H1 (cell line): ENCODE measurements at regions not wholly inside any gene's neighbourhood (a gene's known extent, or its start where the extent isn't known, plus 50 kb on each side); places are given as distances from the start of the nearest gene placed in this dataset.
"Not testable (repeated sequence)": the region's sequence is repeated elsewhere in the genome, so short reads cannot be mapped to it uniquely, and the experiment has no call there.

Experiments
- CTCF ChIA-PET: fragments of 300-600 bp; sonication (Branson Sonifier 250); formaldehyde crosslinking; loops from one replicate; lab custom pipeline; 2021; ENCODE audit not compliant: partially characterized antibody; lab: Charles Lee
- POLR2A ChIA-PET: fragments of 300-600 bp; sonication (Branson Sonifier 250); formaldehyde crosslinking; loops from one replicate; lab custom pipeline; 2021; ENCODE audit warnings: inconsistent platforms; ENCODE audit not compliant: partially characterized antibody; lab: Charles Lee
- DNase-seq, 2 experiments: peaks; one replicate each; pipeline versions ENCODE4 v3.0.0 to v3.0.0-alpha.2; 2010 to 2022; ENCODE audit warnings: low spot score in 2 of 2, low read depth in 1 of 2, mixed read lengths in 1 of 2
- FAIRE-seq: peaks from 2 replicates; lab custom pipeline; 2011; peaks lifted over from hg19 to GRCh38; lab: Jason Lieb, UNC
- H2AFZ ChIP-seq: 2 replicates; pipeline ENCODE4 v1.8.1; 2012; ENCODE audit warnings: low read length, inconsistent platforms
- H2AK5ac ChIP-seq: 2 replicates; pipeline ENCODE4 v1.6.1; 2013; ENCODE audit warnings: low read depth, low read length
- H2BK120ac ChIP-seq: replicated peaks from 2 replicates; pipeline ENCODE3; 2013; ENCODE audit warnings: low read depth, low read length, inconsistent platforms
- H2BK12ac ChIP-seq: 2 replicates; pipeline ENCODE4 v1.6.1; 2013; ENCODE audit warnings: low read depth, low read length
- H2BK15ac ChIP-seq: 2 replicates; pipeline ENCODE4 v1.6.1; 2013; ENCODE audit warnings: low read length
- H2BK20ac ChIP-seq: 2 replicates; pipeline ENCODE4 v1.6.1; 2013; ENCODE audit warnings: low read length
- H2BK5ac ChIP-seq: 2 replicates; pipeline ENCODE4 v1.6.1; 2013; ENCODE audit warnings: low read depth, low read length
- H3K14ac ChIP-seq: 2 replicates; pipeline ENCODE4 v1.6.1; 2013; ENCODE audit warnings: inconsistent platforms; ENCODE audit not compliant: insufficient read length
- H3K18ac ChIP-seq: 2 replicates; pipeline ENCODE4 v1.6.1; 2013; ENCODE audit warnings: low read length; ENCODE audit errors: extremely low read depth
- H3K23ac ChIP-seq: 2 replicates; pipeline ENCODE4 v1.6.1; 2013; ENCODE audit warnings: inconsistent platforms; ENCODE audit not compliant: insufficient read length
- H3K23me2 ChIP-seq: 2 replicates; pipeline ENCODE4 v1.6.1; 2013; ENCODE audit warnings: low read depth, low read length
- H3K27ac ChIP-seq: 2 replicates; pipeline ENCODE4 v1.6.1; 2011; ENCODE audit warnings: low read depth, low read length, inconsistent platforms
- H3K27me3 ChIP-seq, 4 experiments: replicated peaks in 1 of 4; 1 replicate in 1 of 4; 2 replicates in 3 of 4; pipeline versions ENCODE4 v1.6.1 to v1.8.1; 2011 to 2013; ENCODE audit warnings: low read length in 3 of 4, mild to moderate bottlenecking in 3 of 4, inconsistent platforms in 2 of 4, mixed read lengths in 2 of 4, moderate library complexity in 1 of 4; ENCODE audit not compliant: control insufficient read depth in 3 of 4, insufficient read depth in 3 of 4; ENCODE audit errors: extremely low read depth in 1 of 4
- H3K36me3 ChIP-seq, 4 experiments: 2 replicates each; pipeline versions ENCODE4 v1.6.1 to v1.8.1; 2011 to 2013; ENCODE audit warnings: mild to moderate bottlenecking in 4 of 4, low read length in 3 of 4, moderate library complexity in 2 of 4, control low read depth in 1 of 4, inconsistent platforms in 1 of 4; ENCODE audit not compliant: insufficient read depth in 4 of 4, control insufficient read depth in 2 of 4
- H3K4ac ChIP-seq: replicated peaks from 2 replicates; pipeline ENCODE3; 2013; ENCODE audit warnings: low read length, low read depth, mixed read lengths, inconsistent platforms; ENCODE audit not compliant: insufficient read length
- H3K4me1 ChIP-seq, 4 experiments: replicated peaks in 1 of 4; 1 replicate in 1 of 4; 2 replicates in 3 of 4; pipeline versions ENCODE4 v1.6.1 to v1.8.1; 2011 to 2013; ENCODE audit warnings: low read length in 3 of 4, inconsistent platforms in 2 of 4, mixed read lengths in 1 of 4; ENCODE audit not compliant: insufficient read depth in 4 of 4, control insufficient read depth in 3 of 4
- H3K4me2 ChIP-seq, 2 experiments: 2 replicates each; pipeline versions ENCODE4 v1.6.1 to v1.8.1; 2011 to 2013; ENCODE audit warnings: low read depth in 2 of 2, low read length in 2 of 2, control low read depth in 1 of 2, inconsistent platforms in 1 of 2, mild to moderate bottlenecking in 1 of 2; ENCODE audit not compliant: insufficient read depth in 1 of 2
- H3K4me3 ChIP-seq, 4 experiments: fragments of 200-600, 300-600 bp in 1 of 4; sonication (generic), shearing (Covaris generic), sonication (Bioruptor Twin) in 1 of 4; 2 replicates each; pipeline versions ENCODE4 v1.5.1 to v1.8.1; 2011 to 2016; ENCODE audit warnings: low read length in 4 of 4, low read depth in 3 of 4, control low read depth in 2 of 4, inconsistent platforms in 2 of 4, mild to moderate bottlenecking in 2 of 4, mixed read lengths in 1 of 4, moderate library complexity in 1 of 4; ENCODE audit not compliant: insufficient read depth in 2 of 4; ENCODE audit errors: extremely low read depth in 1 of 4
- H3K56ac ChIP-seq: replicated peaks from 2 replicates; pipeline ENCODE3; 2013; ENCODE audit warnings: low read depth, mild to moderate bottlenecking, mixed read lengths, low read length, inconsistent platforms; ENCODE audit not compliant: insufficient read length
- H3K79me1 ChIP-seq: 2 replicates; pipeline ENCODE4 v1.6.1; 2013; ENCODE audit warnings: low read depth, low read length, control low read depth
- H3K79me2 ChIP-seq, 2 experiments: 2 replicates each; pipeline versions ENCODE4 v1.6.1 to v1.8.1; 2012 to 2013; ENCODE audit warnings: low read length in 2 of 2, mild to moderate bottlenecking in 2 of 2, inconsistent platforms in 1 of 2; ENCODE audit not compliant: insufficient read depth in 2 of 2, control insufficient read depth in 1 of 2
- H3K9ac ChIP-seq, 4 experiments: replicated peaks in 1 of 4; 1 replicate in 1 of 4; 2 replicates in 3 of 4; pipeline versions ENCODE4 v1.6.1 to v1.8.1; 2011 to 2013; ENCODE audit warnings: low read depth in 3 of 4, low read length in 3 of 4, control low read depth in 2 of 4, mild to moderate bottlenecking in 2 of 4, moderate library complexity in 2 of 4, inconsistent platforms in 1 of 4; ENCODE audit errors: extremely low read depth in 1 of 4
- H3K9me3 ChIP-seq, 2 experiments: 2 replicates each; pipeline versions ENCODE4 v1.6.1 to v1.8.1; 2012 to 2013; ENCODE audit warnings: mild to moderate bottlenecking in 2 of 2, moderate library complexity in 2 of 2, control low read depth in 1 of 2, inconsistent platforms in 1 of 2, low read depth in 1 of 2, low read length in 1 of 2, mixed read lengths in 1 of 2; ENCODE audit not compliant: insufficient read depth in 2 of 2
- H4K20me1 ChIP-seq, 2 experiments: replicated peaks in 1 of 2; 2 replicates each; pipeline versions ENCODE3 to v1.8.1; 2011 to 2013; ENCODE audit warnings: inconsistent platforms in 2 of 2, low read length in 2 of 2, mild to moderate bottlenecking in 1 of 2; ENCODE audit not compliant: insufficient read depth in 2 of 2, control insufficient read depth in 1 of 2
- H4K5ac ChIP-seq: 2 replicates; pipeline ENCODE4 v1.6.1; 2013; ENCODE audit warnings: low read length, low read depth, mixed read lengths, inconsistent platforms; ENCODE audit not compliant: insufficient read length
- H4K8ac ChIP-seq: 2 replicates; pipeline ENCODE4 v1.8.0; 2013; ENCODE audit warnings: mild to moderate bottlenecking, moderate library complexity, low read length, inconsistent platforms; ENCODE audit not compliant: insufficient read depth; ENCODE audit errors: extremely low read depth
- H4K91ac ChIP-seq: replicated peaks from 2 replicates; pipeline ENCODE3; 2013; ENCODE audit warnings: low read length, mixed read lengths, inconsistent platforms; ENCODE audit not compliant: insufficient read length
- WGBS, 2 experiments: shearing (Covaris generic) in 1 of 2; methylation state at CpG; one replicate each; pipeline versions ENCODE4 v1.1.6 to v1.1.7; 2013 to 2015; ENCODE audit warnings: low lambda C conversion rate in 2 of 2, mixed read lengths in 2 of 2, inconsistent platforms in 1 of 2, low coverage in 1 of 2, missing lambda C conversion rate in 1 of 2; ENCODE audit not compliant: insufficient replicate concordance in 2 of 2, insufficient coverage in 1 of 2, insufficient read length in 1 of 2; ENCODE audit errors: extremely low coverage in 1 of 2, missing lambda C conversion rate in 1 of 2; 5-methylcytosine and 5-hydroxymethylcytosine counted together

- H3K4me3 ChIP-seq, H3K9ac ChIP-seq, H3K9me3 ChIP-seq, H2BK20ac ChIP-seq, H3K23ac ChIP-seq, H3K23me2 ChIP-seq, H3K4ac ChIP-seq, H3K14ac ChIP-seq, FAIRE-seq, H3K79me2 ChIP-seq, H3K56ac ChIP-seq, H4K91ac ChIP-seq, H2AFZ ChIP-seq, DNase-seq, H3K18ac ChIP-seq, H3K27me3 ChIP-seq, H4K5ac ChIP-seq, H4K8ac ChIP-seq, H3K79me1 ChIP-seq, H3K4me2 ChIP-seq, H2BK5ac ChIP-seq, H3K36me3 ChIP-seq, H2BK120ac ChIP-seq, H3K27ac ChIP-seq, POLR2A ChIA-PET, H2BK12ac ChIP-seq, CTCF ChIA-PET, H3K4me1 ChIP-seq, H2AK5ac ChIP-seq, H4K20me1 ChIP-seq, H2BK15ac ChIP-seq: not testable (repeated sequence)
- WGBS, 2 experiments: no CpG with 5 or more reads among the region's 4 CpGs
Measured at GRCh38 chr9:66740136-66740535, 160.4 kb upstream of the ZNF658 start.

GRCh38 chr9:66745846-66746245 is 154.7 kb upstream of the ZNF658 start:
- H3K36me3 ChIP-seq, H4K5ac ChIP-seq, H3K9ac ChIP-seq, H2BK15ac ChIP-seq, H3K56ac ChIP-seq, H3K23me2 ChIP-seq, H3K23ac ChIP-seq, H3K4me2 ChIP-seq, H3K79me2 ChIP-seq, H4K20me1 ChIP-seq, H3K27me3 ChIP-seq, H3K4me1 ChIP-seq, H3K4ac ChIP-seq, H3K4me3 ChIP-seq, H4K8ac ChIP-seq, H2BK20ac ChIP-seq, H3K27ac ChIP-seq, H2BK12ac ChIP-seq, FAIRE-seq, DNase-seq, H3K79me1 ChIP-seq, H2BK120ac ChIP-seq, POLR2A ChIA-PET, H3K14ac ChIP-seq, H3K18ac ChIP-seq, H2AFZ ChIP-seq, H2BK5ac ChIP-seq, H2AK5ac ChIP-seq, H3K9me3 ChIP-seq, CTCF ChIA-PET, H4K91ac ChIP-seq: not testable (repeated sequence)
- WGBS, 2 experiments: 94% methylated on average over 10 of the region's 27 CpGs; no CpG with 5 or more reads in 1 of the 2 experiments
